ENCODE measurements at regions not wholly inside any gene's neighbourhood (a gene's known extent, or its start where the extent isn't known, plus 50 kb on each side); places are given as distances from the start of the nearest gene placed in this dataset.
A peak's percentile ranks its signal among the peaks of the same experiment; 100 is the strongest.

- ATAC-seq (ENCODE audit: poor library complexity) = no peak
- DNase-seq = no peak
- intact Hi-C loops (cut with DNase I) = no loop called here
Observed at GRCh38 chrX:16476009-16476408, 173.9 kb upstream of the S100G start.

DNA sequence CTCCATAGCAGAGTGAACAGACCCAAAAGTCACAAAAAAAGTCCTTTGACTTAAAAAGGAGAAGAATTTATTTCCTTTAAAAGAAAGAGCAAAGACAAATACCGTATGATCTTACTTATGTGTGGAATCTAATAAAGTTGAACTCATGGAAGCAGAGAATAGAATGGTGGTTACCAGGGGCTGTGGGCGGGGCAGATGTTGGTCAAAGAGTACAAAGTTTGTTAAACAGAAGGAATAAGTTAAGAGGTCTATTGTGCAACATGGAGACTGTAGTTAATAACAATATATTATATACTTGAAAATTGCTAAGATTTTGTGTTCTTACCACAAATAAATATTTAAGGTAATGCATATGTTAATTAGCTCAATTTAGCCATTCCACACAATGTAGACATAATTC, 173.3 kb upstream of the S100G start:
- ATAC-seq (ENCODE audit: poor library complexity) (no peak), DNase-seq (no peak)
- intact Hi-C loops (cut with DNase I) = no loop called here

DNA sequence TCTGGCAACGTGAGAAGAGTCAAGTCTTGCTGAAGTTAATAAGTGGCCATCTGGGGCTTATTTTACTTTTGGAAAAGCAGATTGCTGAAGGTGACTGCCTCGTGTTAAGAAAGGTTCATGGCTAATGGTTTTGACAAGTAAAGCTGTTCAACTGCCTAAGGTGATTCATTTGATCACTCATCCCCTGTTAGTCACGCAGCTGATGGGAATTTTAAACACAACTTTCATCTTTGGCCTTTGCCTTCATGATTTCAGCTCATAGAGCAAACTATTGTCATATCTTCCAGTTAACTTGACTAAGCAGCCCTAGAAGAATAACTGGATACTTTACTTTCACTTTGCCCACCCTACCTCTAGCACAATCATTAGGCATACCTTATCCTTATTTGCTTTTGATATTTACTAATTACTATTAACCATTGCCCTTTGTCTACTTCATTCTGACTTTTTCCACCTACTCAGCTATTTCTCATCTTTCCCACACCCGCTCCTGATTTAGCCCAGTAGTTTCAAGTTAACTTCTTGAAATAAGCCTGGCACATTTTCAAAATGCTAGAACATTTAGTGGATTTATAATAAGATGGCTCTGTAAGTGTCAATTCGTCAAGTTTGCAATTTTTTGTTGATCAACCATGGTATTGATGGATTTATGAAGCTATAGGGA, 170.6 kb upstream of the S100G start:
- ATAC-seq (ENCODE audit: poor library complexity) (no peak), DNase-seq (no peak)
- intact Hi-C loops (cut with DNase I) = no loop called here

DNA sequence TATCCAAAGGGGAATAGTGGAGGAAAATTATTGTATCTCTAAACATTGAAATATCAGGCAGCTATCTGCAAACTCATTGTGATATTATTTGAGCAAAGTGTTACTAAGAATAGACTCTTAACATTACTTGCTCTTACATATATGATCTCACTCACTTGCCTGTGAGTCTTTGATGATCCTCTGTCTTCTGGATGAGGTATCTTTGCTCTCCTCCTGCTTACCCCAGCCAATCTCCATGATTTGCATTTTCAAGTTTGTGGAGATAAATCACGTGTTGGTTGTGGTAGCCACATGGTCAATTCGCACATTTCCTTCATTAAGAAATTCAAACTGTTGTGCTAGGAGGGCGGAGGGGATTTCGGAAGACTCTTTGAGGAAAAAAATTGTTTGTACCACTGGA, 169.9 kb upstream of the S100G start:
- ATAC-seq (ENCODE audit: poor library complexity) (no peak), DNase-seq (no peak)
- intact Hi-C loops (cut with DNase I) = no loop called here

GRCh38 chrX:16484338-16484737, 165.6 kb upstream of the S100G start:
- DNase-seq = no peak
- no peak for ATAC-seq (ENCODE audit: poor library complexity)
- intact Hi-C loops (cut with DNase I) = no loop called here

DNA sequence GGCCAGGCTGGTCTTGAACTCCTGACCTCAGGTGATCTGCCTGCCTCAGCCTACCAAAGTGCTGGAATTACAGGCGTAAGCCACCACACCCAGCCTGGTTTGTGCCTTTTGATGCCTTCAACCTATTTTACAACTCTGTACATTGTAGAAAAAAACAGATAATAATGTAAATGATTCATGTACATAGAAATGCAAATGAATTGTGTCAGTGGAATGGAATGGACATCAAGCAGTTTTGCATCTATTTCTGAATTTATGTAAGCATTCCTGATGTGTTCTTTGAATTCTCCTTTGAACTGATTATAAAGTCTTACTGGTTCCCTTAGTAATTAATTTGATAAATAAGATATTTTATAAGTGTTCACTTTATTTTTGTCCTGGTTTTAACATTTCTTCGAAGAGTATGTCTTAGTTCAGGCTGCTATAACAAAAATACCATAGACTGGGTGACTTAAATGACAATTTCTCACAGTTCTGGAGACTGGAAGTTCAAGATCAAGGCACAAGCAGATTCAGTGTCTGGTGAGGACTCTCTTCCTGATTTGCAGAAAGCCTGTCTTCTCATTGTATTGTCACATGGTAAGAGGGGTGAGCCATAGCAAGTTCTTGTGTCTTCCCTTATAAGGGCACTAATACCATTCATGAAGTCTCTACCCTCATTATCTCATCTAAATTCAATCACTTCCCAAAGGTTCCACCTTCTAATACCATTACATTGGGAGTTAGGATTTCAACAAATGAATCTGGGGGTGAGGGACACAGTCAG, 162.2 kb upstream of the S100G start:
- intact Hi-C loops (cut with DNase I) = no loop called here
- no peak for ATAC-seq (ENCODE audit: poor library complexity)
- DNase-seq = no peak

DNA sequence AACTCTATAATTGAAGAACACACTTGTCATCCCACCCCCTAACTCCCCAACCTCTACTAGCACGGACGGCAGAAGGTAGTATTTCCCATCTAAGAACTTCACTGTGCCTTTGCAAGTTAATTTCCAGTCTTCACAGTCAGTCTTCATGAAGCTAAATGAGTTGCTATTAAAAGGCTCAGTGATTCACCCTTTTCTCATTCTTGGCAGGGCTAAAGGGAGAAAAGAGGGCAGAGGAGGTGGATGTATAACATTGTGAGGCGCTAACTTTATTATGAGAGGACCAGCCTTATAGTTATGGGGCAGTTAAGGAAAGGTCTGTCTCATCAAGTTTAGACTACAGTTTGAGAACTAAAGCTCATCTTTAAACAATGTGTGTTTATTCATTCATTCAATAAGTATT, 161.0 kb upstream of the S100G start:
- ATAC-seq (ENCODE audit: poor library complexity) = no peak

GRCh38 chrX:16491461-16491860, 158.5 kb upstream of the S100G start:
- DNase-seq (no peak), ATAC-seq (ENCODE audit: poor library complexity) (no peak)
- intact Hi-C loops (cut with DNase I) = no loop called here

More for the DNA sequence above, 161.0 kb upstream of the S100G start:
- DNase-seq = no peak
- intact Hi-C loops (cut with DNase I) = no loop called here

- ATAC-seq (ENCODE audit: poor library complexity) (no peak), DNase-seq (no peak)
- intact Hi-C loops (cut with DNase I) = no loop called here
Observed at GRCh38 chrX:16496175-16496574, 153.8 kb upstream of the S100G start.

DNA sequence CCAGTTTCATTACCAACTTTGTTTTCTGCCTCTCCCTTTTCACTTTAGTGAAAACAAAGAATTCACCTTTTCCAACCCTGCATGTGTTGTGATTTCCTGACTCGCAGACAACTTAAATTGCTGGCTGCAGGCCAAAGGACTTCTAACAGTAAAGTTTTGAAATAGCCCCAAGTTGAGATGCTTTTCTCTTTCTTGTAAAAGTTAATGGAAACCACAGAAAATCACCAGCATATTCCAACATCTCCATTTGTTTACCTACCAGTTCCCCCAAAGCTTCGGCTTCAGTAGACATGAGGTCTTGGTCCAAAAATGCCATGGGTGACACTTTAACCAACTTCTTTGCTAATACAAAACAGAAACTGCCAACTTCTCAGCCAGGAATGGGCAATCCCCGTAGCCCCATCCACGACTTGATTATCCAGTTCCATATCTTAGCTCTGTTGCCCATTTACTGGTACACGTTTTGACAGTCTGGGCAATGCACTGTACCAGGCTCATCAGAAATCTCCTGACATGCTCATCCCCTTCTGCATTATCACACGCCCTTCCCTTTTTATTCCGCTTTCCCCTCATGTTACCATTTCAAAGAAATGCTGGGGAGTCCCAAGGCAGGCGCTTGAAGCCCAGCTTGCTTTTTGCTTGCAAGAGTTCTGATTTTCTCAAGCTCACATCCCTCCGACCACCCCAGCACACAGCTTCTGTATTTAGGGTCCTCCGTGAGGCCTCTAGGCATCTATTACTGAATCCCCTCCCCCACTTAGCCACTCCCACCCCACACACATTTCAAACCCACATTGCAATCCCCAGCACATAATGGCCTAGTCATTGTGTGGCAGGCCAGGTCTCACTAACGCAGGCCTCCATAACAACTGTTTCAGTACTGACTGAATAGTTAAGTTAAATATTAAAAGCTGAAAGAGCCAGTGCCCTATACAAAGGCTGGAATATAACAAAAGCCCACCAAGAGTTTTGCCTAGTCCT, 137.9 kb upstream of the S100G start:
- intact Hi-C loops (cut with DNase I) = no loop called here
- no peak for ATAC-seq (ENCODE audit: poor library complexity)
- DNase-seq = no peak

- intact Hi-C loops (cut with DNase I) = no loop called here
- no peak for ATAC-seq (ENCODE audit: poor library complexity)
Observed at GRCh38 chrX:16516232-16516876, 133.6 kb upstream of the S100G start.

GRCh38 chrX:16517039-16517605, 132.8 kb upstream of the S100G start:
- ATAC-seq (ENCODE audit: poor library complexity) (peak; percentile 88), DNase-seq (no peak)
- intact Hi-C loops (cut with DNase I) = no loop called here

More at GRCh38 chrX:16516232-16516876, 133.6 kb upstream of the S100G start:
- DNase-seq = no peak

DNA sequence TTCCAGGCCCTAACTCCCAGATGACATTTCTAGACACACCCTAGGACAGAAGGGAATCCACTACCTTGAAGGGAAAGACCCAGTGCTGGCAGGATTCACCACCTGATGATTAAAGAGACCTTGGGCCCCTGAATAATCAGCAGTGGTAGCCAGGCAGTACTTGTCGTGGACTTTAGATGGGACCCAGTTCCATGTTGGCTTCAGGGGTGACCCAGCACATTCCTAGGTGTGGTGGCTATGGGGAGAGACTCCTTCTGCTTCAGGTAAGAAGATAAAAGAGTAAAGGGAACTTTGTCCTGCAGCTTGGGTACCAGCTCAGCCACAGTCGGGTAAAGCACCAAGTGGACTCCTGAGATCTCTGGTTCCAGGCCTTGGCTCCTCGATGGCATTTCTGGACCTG, 131.8 kb upstream of the S100G start:
- ATAC-seq (ENCODE audit: poor library complexity) = no peak
- intact Hi-C loops (cut with DNase I) = no loop called here
- no peak for DNase-seq

- ATAC-seq (ENCODE audit: poor library complexity) = no peak
- DNase-seq = no peak
- intact Hi-C loops (cut with DNase I) = no loop called here
Observed at GRCh38 chrX:16524316-16524715, 125.6 kb upstream of the S100G start.

- no peak for DNase-seq
- intact Hi-C loops (cut with DNase I) = no loop called here
- no peak for ATAC-seq (ENCODE audit: poor library complexity)
Observed at GRCh38 chrX:16526003-16526402, 124.0 kb upstream of the S100G start.

DNA sequence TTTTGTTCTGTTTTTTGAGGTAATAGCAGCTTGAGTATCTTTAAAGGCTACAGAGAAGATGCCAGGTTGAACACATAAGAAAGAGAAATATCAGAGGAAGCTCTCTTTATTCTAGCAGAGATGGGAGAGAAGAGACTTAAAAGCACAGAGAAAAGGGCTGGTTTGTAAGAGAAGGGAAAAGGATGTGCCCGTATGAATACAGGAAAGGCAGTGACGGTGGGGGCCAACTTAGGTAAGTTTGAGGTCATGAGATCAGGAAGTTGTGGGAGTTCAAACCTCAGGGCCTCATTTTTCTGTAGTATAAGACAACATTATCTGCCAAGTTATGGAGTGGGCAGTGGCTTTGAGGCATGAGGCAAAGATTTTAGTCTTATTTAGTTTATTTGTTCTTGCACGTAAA, 121.3 kb upstream of the S100G start:
- no peak for ATAC-seq (ENCODE audit: poor library complexity)
- intact Hi-C loops (cut with DNase I) = no loop called here
- DNase-seq = no peak
